ENCODE measurements at regions not wholly inside any gene's neighbourhood (a gene's known extent, or its start where the extent isn't known, plus 50 kb on each side); places are given as distances from the start of the nearest gene placed in this dataset.

DNA sequence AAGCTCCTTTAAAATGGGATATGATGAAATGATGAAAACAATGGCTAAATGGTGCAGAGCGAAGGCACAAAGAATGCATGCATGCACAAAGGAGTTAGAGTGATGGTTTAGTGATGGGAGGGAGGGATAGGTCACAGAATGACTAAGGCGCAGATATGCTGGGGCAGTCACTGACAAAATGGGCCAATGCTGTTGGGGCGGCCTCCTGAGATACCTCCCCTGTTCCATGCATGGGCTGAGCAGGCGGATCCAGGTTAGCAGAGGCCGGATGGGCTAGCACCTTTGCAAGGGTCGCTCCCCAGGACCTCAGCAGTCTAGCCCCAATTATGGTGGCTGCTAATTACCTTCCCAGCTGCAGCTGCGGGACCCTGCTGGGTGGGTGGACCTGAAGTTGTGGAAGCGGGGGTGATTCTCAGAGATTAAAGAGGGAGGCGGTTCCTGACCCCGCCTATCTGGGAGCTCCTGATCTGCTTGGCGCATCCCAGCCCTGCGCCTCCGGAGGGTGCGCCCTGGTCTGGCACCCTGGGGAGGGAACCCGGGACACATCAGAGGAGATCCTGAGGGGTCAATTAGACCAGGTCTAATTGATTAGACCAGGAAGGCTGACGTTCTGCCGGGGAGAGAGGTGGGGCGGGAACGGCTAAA, 175.0 kb downstream of the CYP26A1 start:
- no peak for DNase-seq (ENCODE audit: extremely low read depth, low read depth)
- TF ChIP-seq, protein P1, sequence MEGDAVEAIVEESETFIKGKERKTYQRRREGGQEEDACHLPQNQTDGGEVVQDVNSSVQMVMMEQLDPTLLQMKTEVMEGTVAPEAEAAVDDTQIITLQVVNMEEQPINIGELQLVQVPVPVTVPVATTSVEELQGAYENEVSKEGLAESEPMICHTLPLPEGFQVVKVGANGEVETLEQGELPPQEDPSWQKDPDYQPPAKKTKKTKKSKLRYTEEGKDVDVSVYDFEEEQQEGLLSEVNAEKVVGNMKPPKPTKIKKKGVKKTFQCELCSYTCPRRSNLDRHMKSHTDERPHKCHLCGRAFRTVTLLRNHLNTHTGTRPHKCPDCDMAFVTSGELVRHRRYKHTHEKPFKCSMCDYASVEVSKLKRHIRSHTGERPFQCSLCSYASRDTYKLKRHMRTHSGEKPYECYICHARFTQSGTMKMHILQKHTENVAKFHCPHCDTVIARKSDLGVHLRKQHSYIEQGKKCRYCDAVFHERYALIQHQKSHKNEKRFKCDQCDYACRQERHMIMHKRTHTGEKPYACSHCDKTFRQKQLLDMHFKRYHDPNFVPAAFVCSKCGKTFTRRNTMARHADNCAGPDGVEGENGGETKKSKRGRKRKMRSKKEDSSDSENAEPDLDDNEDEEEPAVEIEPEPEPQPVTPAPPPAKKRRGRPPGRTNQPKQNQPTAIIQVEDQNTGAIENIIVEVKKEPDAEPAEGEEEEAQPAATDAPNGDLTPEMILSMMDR (IDR thresholded peaks at IDR 0.05; ENCODE audit: low read depth, low read length), result no peak

DNA sequence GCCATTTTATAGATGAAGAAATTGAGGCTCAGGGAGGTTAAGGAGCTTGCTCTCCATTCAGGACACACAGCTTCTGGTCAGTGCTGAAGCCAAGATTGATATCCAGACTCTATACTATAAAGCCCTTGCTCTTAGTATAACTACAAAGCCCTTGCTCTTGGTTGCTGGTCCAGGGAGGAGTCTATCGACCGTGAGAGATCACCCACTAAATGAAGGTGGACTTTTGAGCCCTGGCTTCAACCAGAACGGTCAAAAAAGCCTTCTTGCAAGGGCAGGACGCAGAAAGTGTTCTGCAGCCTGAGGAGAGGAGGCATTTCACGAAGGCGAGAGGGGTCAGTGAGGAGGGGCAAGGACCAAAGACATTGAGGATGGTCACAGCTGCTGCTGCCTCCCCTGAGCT, 176.3 kb downstream of the CYP26A1 start:
- TF ChIP-seq, protein P1 (IDR thresholded peaks at IDR 0.05; ENCODE audit: low read depth, low read length), result no peak
- DNase-seq (ENCODE audit: extremely low read depth, low read depth), result no peak

DNA sequence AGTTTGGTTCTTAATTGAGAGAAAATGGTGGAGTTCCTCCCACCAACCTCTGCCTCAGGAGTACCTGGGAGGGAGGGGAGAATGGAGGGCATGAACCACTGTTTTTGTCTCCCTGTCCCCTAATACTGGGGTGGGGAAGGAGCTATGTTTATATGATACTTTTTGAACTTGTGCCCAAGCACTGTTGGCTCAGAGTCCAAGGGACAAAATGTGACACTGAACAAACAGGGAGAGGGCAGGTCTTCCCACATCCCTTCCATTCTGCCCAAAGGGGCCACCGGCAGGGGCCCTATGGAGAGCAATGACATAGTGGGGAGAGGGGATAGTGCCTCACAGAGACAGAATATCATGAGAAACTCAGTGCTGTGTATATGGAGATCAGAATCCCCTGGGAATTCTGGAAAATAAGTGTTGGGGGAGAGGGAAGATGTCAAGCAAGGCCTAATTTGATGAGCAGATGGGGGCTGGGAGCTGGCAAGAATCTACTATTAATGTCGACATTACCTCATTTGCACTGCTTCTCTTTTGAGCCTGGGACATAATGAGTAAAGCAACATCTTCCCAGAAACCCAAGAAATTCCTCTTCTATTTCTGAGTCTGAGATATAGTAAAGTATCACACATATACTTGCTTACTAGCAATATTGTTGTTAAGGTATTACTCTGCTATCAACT, 180.6 kb downstream of the CYP26A1 start:
- TF ChIP-seq, protein P1 (IDR thresholded peaks at IDR 0.05; ENCODE audit: low read depth, low read length), result no peak
- no peak for DNase-seq (ENCODE audit: extremely low read depth, low read depth)

DNA sequence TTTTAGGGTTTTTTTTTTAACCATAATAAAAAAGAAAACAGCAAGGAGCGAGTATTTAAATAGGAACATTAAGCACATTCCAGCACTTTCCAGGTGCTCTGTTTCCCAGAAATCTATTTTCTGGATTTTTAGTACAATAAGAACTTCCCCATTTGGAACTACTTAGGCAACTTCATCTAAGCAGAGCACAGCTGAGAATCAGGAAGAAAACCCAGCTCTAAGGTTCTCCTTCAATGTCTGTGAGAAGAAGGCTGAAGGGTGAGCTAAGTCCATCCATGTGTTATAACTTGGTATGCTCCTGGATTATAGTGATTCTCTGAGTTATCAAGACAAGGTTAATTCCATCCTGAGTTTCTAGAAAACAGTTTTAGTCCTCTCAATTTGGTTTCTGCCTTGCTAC, 181.9 kb downstream of the CYP26A1 start:
- TF ChIP-seq, protein P1 (IDR thresholded peaks at IDR 0.05; ENCODE audit: low read depth, low read length), result no peak
- no peak for DNase-seq (ENCODE audit: extremely low read depth, low read depth)

Measured in AG09319 (cell line).